ENCODE measurements at regions not wholly inside any gene's neighbourhood (a gene's known extent, or its start where the extent isn't known, plus 50 kb on each side); places are given as distances from the start of the nearest gene placed in this dataset.

- DNase-seq = no peak
These were observed 270.8 kb upstream of the PPFIA2 start for GRCh38 chr12:82029936-82030335.

- DNase-seq = no peak
These were observed 269.6 kb upstream of the PPFIA2 start for GRCh38 chr12:82028772-82029171.

- DNase-seq = no peak
These were observed 268.5 kb upstream of the PPFIA2 start for GRCh38 chr12:82027612-82028011.

GRCh38 chr12:82025462-82025861, 266.3 kb upstream of the PPFIA2 start:
- DNase-seq = no peak

- no peak for DNase-seq
These were observed 260.4 kb upstream of the PPFIA2 start for GRCh38 chr12:82019533-82019932.

- DNase-seq = no peak
These were observed 256.6 kb upstream of the PPFIA2 start for GRCh38 chr12:82015623-82016347.

- DNase-seq = no peak
These were observed 253.0 kb upstream of the PPFIA2 start for GRCh38 chr12:82012176-82012575.

- no peak for DNase-seq
These were observed 250.4 kb upstream of the PPFIA2 start for GRCh38 chr12:82009524-82009923.

GRCh38 chr12:82008251-82008650, 249.1 kb upstream of the PPFIA2 start:
- DNase-seq = no peak

- no peak for DNase-seq
These were observed 239.7 kb upstream of the PPFIA2 start for GRCh38 chr12:81998761-81999378.

- peak; percentile 46 for DNase-seq
These were observed 233.3 kb upstream of the PPFIA2 start for GRCh38 chr12:81992461-81992860.

- DNase-seq = no peak
These were observed 232.7 kb upstream of the PPFIA2 start for GRCh38 chr12:81991868-81992267.

- DNase-seq = no peak
These were observed 229.2 kb upstream of the PPFIA2 start for GRCh38 chr12:81988362-81988761.

GRCh38 chr12:81987371-81987770, 228.2 kb upstream of the PPFIA2 start:
- DNase-seq = no peak

- no peak for DNase-seq
These were observed 217.5 kb upstream of the PPFIA2 start for GRCh38 chr12:81976661-81977060.

- DNase-seq = no peak
These were observed 215.6 kb upstream of the PPFIA2 start for GRCh38 chr12:81974762-81975161.

- DNase-seq = no peak
These were observed 209.3 kb upstream of the PPFIA2 start for GRCh38 chr12:81968421-81968820.

- DNase-seq = no peak
These were observed 204.5 kb upstream of the PPFIA2 start for GRCh38 chr12:81963636-81964035.

GRCh38 chr12:81963026-81963425, 203.9 kb upstream of the PPFIA2 start:
- no peak for DNase-seq

- DNase-seq = no peak
These were observed 203.1 kb upstream of the PPFIA2 start for GRCh38 chr12:81962126-81962856.

- no peak for DNase-seq
These were observed 199.3 kb upstream of the PPFIA2 start for GRCh38 chr12:81958406-81958805.

- DNase-seq = no peak
These were observed 198.5 kb upstream of the PPFIA2 start for GRCh38 chr12:81957631-81958030.

GRCh38 chr12:81956468-81956860, 197.3 kb upstream of the PPFIA2 start:
- DNase-seq = no peak

- no peak for DNase-seq
These were observed 194.4 kb upstream of the PPFIA2 start for GRCh38 chr12:81953541-81953940.
